ENCODE measurements at regions not wholly inside any gene's neighbourhood (a gene's known extent, or its start where the extent isn't known, plus 50 kb on each side); places are given as distances from the start of the nearest gene placed in this dataset.
A peak's percentile ranks its signal among the peaks of the same experiment; 100 is the strongest.

- H4K20me1 ChIP-seq (replicated peaks; ENCODE audit: control insufficient read depth, insufficient read depth, low read length), result no peaks in the 10 kb centered on the region
- H3K4me2 ChIP-seq (ENCODE audit: insufficient read depth, low read length), result no peak overlapping the region
- no peak overlapping the region for H3K9ac ChIP-seq (ENCODE audit: insufficient read depth in 1 of 2, low read depth in 2 of 2, low read length in 2 of 2)
- intact Hi-C loops (cut with micrococcal nuclease), result loop anchor here (1.0 kb wide), 1 partner anchor 153 kb away; no protein-coding TSS in a partner anchor
- in situ Hi-C loops (cut with MboI), result loop anchor here (10.0 kb wide), 1 partner anchor 149 kb away; no protein-coding TSS in a partner anchor
- H3K27ac ChIP-seq (ENCODE audit: extremely low read depth, low read depth, low read length), result no peak overlapping the region
- H2AFZ ChIP-seq (ENCODE audit: low read depth, low read length), result no peak overlapping the region
- H3K9me1 ChIP-seq (ENCODE audit: control insufficient read depth, insufficient read depth, low read length), result no peaks in the 10 kb centered on the region
- peak; percentile 23 for FAIRE-seq
- CTCF ChIA-PET (ENCODE audit: low intra/inter-chr PET ratio), result interaction anchor here (2.7 kb wide), 1 partner anchor 153 kb away, joined by 18 read pairs; no protein-coding TSS in a partner anchor
- no peaks in the 10 kb centered on the region for H3K79me2 ChIP-seq (ENCODE audit: control insufficient read depth, insufficient read depth, low read length)
- POLR2A ChIA-PET, result interaction anchor here (0.8 to 1.3 kb wide), 2 partner anchors 146 to 294 kb away, joined by 3 read pairs; no protein-coding TSS in a partner anchor
- BruUV-seq (replicated peaks), result no TSS peak
- WGBS (ENCODE audit: insufficient coverage, low coverage, missing lambda C conversion rate), result 0% methylated on average over 2 of the region's 2 CpGs
- no peak overlapping the region for H3K4me3 ChIP-seq
- no peaks in the 10 kb centered on the region for H3K4me1 ChIP-seq (replicated peaks in 1 of 2; ENCODE audit: control insufficient read depth in 2 of 2, insufficient read depth in 2 of 2, low read length in 2 of 2)
- no peaks in the 10 kb centered on the region for H3K36me3 ChIP-seq (ENCODE audit: control insufficient read depth, insufficient read depth, low read length)
- no peaks in the 10 kb centered on the region for H3K9me3 ChIP-seq (replicated peaks; ENCODE audit: control insufficient read depth, insufficient read depth, low read depth, low read length)
- peaks cover 0 to 6% of the 10 kb centered on the region in 2 experiments; a peak in 2 of 5 replicates for H3K27me3 ChIP-seq (ENCODE audit: control insufficient read depth in 2 of 2, insufficient read depth in 2 of 2, low read length in 2 of 2)
- ATAC-seq, result peak; percentile 71
- DNase-seq (ENCODE audit: extremely low read depth in 1 of 4, low spot score in 3 of 4), result peak; percentile 35 to 53 (median 49)
- TF ChIP-seq CTCF (IDR thresholded peaks at IDR 0.05 in 2 of 3, conservative IDR thresholded peaks at IDR 0.05 in 1 of 3; ENCODE audit: insufficient read depth in 2 of 3, low read depth in 1 of 3, low read length in 3 of 3) (peak; percentile 59 to 70 (median 66)), ATF6 (CRISPR knock-in tag; IDR thresholded peaks at IDR 0.05) (no peak), LARP7 (IDR thresholded peaks at IDR 0.05) (no peak), ATF2 (CRISPR knock-in tag; IDR thresholded peaks at IDR 0.05) (no peak), ETV6 (IDR thresholded peaks at IDR 0.05; ENCODE audit: borderline replicate concordance in 1 of 2, low read depth in 2 of 2, low read length in 1 of 2) (no peak), ETV6 (CRISPR knock-in tag; IDR thresholded peaks at IDR 0.05; ENCODE audit: borderline replicate concordance) (no peak), SMC3 (conservative IDR thresholded peaks at IDR 0.05; ENCODE audit: insufficient read depth, low read depth, low read length) (peak; percentile 32; the same call in 1 of the 2 replicates), RAD21 (CRISPR knock-in tag; conservative IDR thresholded peaks at IDR 0.05 in 1 of 2, IDR thresholded peaks at IDR 0.05 in 1 of 2) (peak in 1 of 2 experiments; percentile 49; a peak in 2 of 4 replicates)
Observed at GRCh38 chr18:47595831-47596501, 334.5 kb downstream of the SMAD2 start.

Measured in K562 (cell line).